ENCODE measurements at regions not wholly inside any gene's neighbourhood (a gene's known extent, or its start where the extent isn't known, plus 50 kb on each side); places are given as distances from the start of the nearest gene placed in this dataset.

DNA sequence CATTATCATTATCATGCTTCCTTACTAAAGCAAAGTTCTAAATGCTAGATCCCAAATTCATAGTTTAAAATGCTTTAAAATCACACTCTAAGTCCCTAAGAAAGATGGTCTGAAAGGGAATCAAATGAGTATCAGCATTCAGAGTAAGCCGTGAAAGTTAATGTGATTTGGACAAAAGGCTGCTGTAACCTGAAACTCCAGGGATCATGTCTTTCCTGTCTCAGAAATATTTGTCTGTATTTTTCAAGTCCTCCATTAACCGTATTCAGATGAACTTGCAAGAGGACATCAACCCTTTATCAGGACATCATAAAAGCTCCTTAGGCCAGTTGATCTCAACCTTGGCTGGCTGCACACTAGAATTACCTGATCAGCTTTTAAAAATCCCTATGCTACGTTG, 324.3 kb upstream of the PKDCC start:
- H3K4me3 ChIP-seq (replicated peaks; ENCODE audit: insufficient read depth, low read length), result no peak overlapping the region
- TF ChIP-seq GABPA (IDR thresholded peaks at IDR 0.05; ENCODE audit: low read depth) (no peak), SPI1 (IDR thresholded peaks at IDR 0.05; ENCODE audit: borderline replicate concordance, low read depth) (no peak), POLR2AphosphoS5 (IDR thresholded peaks at IDR 0.05; ENCODE audit: low read depth) (no peak)
- TF ChIP-seq, protein P1, sequence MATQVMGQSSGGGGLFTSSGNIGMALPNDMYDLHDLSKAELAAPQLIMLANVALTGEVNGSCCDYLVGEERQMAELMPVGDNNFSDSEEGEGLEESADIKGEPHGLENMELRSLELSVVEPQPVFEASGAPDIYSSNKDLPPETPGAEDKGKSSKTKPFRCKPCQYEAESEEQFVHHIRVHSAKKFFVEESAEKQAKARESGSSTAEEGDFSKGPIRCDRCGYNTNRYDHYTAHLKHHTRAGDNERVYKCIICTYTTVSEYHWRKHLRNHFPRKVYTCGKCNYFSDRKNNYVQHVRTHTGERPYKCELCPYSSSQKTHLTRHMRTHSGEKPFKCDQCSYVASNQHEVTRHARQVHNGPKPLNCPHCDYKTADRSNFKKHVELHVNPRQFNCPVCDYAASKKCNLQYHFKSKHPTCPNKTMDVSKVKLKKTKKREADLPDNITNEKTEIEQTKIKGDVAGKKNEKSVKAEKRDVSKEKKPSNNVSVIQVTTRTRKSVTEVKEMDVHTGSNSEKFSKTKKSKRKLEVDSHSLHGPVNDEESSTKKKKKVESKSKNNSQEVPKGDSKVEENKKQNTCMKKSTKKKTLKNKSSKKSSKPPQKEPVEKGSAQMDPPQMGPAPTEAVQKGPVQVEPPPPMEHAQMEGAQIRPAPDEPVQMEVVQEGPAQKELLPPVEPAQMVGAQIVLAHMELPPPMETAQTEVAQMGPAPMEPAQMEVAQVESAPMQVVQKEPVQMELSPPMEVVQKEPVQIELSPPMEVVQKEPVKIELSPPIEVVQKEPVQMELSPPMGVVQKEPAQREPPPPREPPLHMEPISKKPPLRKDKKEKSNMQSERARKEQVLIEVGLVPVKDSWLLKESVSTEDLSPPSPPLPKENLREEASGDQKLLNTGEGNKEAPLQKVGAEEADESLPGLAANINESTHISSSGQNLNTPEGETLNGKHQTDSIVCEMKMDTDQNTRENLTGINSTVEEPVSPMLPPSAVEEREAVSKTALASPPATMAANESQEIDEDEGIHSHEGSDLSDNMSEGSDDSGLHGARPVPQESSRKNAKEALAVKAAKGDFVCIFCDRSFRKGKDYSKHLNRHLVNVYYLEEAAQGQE (IDR thresholded peaks at IDR 0.05; ENCODE audit: insufficient replicate concordance, low read depth), result no peak
- TF ChIP-seq, protein P2, sequence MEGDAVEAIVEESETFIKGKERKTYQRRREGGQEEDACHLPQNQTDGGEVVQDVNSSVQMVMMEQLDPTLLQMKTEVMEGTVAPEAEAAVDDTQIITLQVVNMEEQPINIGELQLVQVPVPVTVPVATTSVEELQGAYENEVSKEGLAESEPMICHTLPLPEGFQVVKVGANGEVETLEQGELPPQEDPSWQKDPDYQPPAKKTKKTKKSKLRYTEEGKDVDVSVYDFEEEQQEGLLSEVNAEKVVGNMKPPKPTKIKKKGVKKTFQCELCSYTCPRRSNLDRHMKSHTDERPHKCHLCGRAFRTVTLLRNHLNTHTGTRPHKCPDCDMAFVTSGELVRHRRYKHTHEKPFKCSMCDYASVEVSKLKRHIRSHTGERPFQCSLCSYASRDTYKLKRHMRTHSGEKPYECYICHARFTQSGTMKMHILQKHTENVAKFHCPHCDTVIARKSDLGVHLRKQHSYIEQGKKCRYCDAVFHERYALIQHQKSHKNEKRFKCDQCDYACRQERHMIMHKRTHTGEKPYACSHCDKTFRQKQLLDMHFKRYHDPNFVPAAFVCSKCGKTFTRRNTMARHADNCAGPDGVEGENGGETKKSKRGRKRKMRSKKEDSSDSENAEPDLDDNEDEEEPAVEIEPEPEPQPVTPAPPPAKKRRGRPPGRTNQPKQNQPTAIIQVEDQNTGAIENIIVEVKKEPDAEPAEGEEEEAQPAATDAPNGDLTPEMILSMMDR (IDR thresholded peaks at IDR 0.05; ENCODE audit: insufficient read depth, low read length), result no peak
- DNase-seq (ENCODE audit: low read depth in 1 of 2, low spot score in 1 of 2), result no peak
- H3K27ac ChIP-seq (replicated peaks), result no peak overlapping the region
- no peaks in the 10 kb centered on the region for H3K27me3 ChIP-seq (ENCODE audit: insufficient read depth, poor library complexity, severe bottlenecking)

DNA sequence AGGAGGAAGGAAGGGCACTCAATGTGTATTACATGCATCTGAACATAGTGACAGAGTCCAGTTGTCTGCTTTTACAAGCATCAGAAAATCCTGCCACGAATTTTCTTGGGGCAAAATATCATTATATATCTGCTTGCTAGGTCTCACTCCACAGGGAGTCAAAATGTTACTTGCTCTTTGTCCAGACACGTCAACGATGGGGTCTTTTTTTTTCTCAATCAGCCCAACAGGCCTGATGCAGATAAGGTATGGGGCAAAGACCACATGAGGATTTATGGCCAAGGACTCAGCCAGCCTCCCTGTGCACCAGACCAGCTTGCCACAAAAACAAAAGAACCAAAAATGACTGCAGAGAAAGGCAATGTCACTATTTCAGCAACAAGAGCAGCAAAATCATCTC, 323.4 kb upstream of the PKDCC start:
- TF ChIP-seq POLR2AphosphoS5 (IDR thresholded peaks at IDR 0.05; ENCODE audit: low read depth), result no peak
- DNase-seq (ENCODE audit: low read depth in 1 of 2, low spot score in 1 of 2), result no peak
- H3K4me3 ChIP-seq (replicated peaks; ENCODE audit: insufficient read depth, low read length), result no peak overlapping the region
- H3K27ac ChIP-seq (replicated peaks), result no peak overlapping the region
- H3K27me3 ChIP-seq (ENCODE audit: insufficient read depth, poor library complexity, severe bottlenecking), result no peaks in the 10 kb centered on the region

DNA sequence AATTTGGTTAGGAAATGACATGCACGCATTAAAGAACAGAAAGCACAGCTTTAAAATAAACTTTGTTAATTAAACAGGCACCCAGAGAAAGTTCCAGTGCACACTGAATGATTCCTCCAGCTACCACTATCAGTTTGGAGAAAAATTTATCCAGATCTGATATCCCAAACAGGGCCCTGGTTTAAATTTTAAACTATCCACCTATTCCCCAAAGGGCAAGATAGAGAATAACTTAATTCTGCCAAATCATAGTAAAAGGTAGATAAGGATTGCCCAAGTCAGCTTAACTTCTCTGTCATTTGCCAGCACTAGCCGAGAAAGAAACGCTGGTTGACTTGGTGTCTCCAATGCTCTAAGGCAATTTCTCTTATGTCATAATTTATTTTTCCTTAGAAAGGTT, 321.9 kb upstream of the PKDCC start:
- Histone ChIP-seq H3K27me3 (ENCODE audit: insufficient read depth, poor library complexity, severe bottlenecking) (no peaks in the 10 kb centered on the region), H3K27ac (replicated peaks) (no peak overlapping the region), H3K4me3 (replicated peaks; ENCODE audit: insufficient read depth, low read length) (no peak overlapping the region)
- DNase-seq (ENCODE audit: low read depth in 1 of 2, low spot score in 1 of 2), result no peak
- TF ChIP-seq GABPA (IDR thresholded peaks at IDR 0.05; ENCODE audit: low read depth) (no peak), POLR2AphosphoS5 (IDR thresholded peaks at IDR 0.05; ENCODE audit: low read depth) (no peak)
- TF ChIP-seq, protein P2 (IDR thresholded peaks at IDR 0.05; ENCODE audit: insufficient read depth, low read length), result no peak
- TF ChIP-seq, protein P1 (IDR thresholded peaks at IDR 0.05; ENCODE audit: insufficient replicate concordance, low read depth), result no peak

DNA sequence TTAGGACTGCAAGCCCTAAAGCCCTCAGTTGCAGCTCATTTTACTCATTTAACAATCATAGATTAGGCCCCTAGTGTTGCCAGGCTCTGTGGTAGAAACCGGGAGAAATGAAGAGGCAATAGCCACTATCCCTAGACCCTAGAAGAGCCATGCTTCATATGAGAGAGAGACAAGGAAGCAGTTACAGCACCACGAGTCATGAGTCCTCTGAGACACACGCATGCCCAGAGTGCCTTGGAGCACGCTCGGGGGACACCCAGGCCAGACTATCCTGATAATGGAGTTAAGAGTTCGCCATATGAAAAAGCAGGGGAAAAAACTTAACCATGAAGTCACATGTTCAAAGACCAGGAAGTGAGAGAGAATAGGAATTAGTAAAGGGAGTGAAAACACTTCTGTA, 321.5 kb upstream of the PKDCC start:
- TF ChIP-seq, protein P2 (IDR thresholded peaks at IDR 0.05; ENCODE audit: insufficient read depth, low read length), result no peak
- TF ChIP-seq, protein P1 (IDR thresholded peaks at IDR 0.05; ENCODE audit: insufficient replicate concordance, low read depth), result no peak
- TF ChIP-seq SPI1 (IDR thresholded peaks at IDR 0.05; ENCODE audit: borderline replicate concordance, low read depth) (no peak), POLR2AphosphoS5 (IDR thresholded peaks at IDR 0.05; ENCODE audit: low read depth) (no peak), GABPA (IDR thresholded peaks at IDR 0.05; ENCODE audit: low read depth) (no peak)
- Histone ChIP-seq H3K27ac (replicated peaks) (no peak overlapping the region), H3K4me3 (replicated peaks; ENCODE audit: insufficient read depth, low read length) (no peak overlapping the region), H3K27me3 (ENCODE audit: insufficient read depth, poor library complexity, severe bottlenecking) (no peaks in the 10 kb centered on the region)
- DNase-seq (ENCODE audit: low read depth in 1 of 2, low spot score in 1 of 2), result no peak

Data from HL-60 (cell line).